OCI-LY7 (cell line): ENCODE measurements at regions not wholly inside any gene's neighbourhood (a gene's known extent, or its start where the extent isn't known, plus 50 kb on each side); places are given as distances from the start of the nearest gene placed in this dataset.

Experiments
- BruUV-seq: library from RNA; stranded (reverse); fragments of 400-500 nt; replicated peaks from 2 replicates; lab custom pipeline; 2021; lab: Mats Ljungman, UMichigan
- CTCF ChIA-PET: fragments of 300-600 bp; sonication (Branson Sonifier 250); formaldehyde crosslinking; loops from one replicate; lab custom pipeline; 2022; ENCODE audit warnings: antibody characterized with exemption; ENCODE audit not compliant: unreplicated experiment; lab: Charles Lee
- POLR2A ChIA-PET: fragments of 300-600 bp; sonication (Branson Sonifier 250); formaldehyde crosslinking; loops from one replicate; lab custom pipeline; 2022; ENCODE audit warnings: antibody characterized with exemption; lab: Charles Lee
- DNase-seq: peaks from one replicate; pipeline ENCODE4 v3.0.0-alpha.2; 2015; ENCODE audit warnings: low spot score
- H2AFZ ChIP-seq: fragments of 200-600 bp; sonication (generic), shearing (Covaris generic); 2 replicates; pipeline ENCODE4 v1.6.1; 2014; ENCODE audit warnings: mild to moderate bottlenecking, antibody characterized with exemption, low read length, moderate library complexity
- H3K27ac ChIP-seq: fragments of 200-600 bp; sonication (generic); 2 replicates; pipeline ENCODE4 v1.5.1; 2014; ENCODE audit warnings: mixed run types, low read depth, mild to moderate bottlenecking, moderate library complexity, low read length, inconsistent platforms; ENCODE audit not compliant: poor library complexity, severe bottlenecking
- H3K36me3 ChIP-seq: fragments of 200-600 bp; sonication (generic); 2 replicates; pipeline ENCODE4 v1.6.1; 2014; ENCODE audit warnings: mild to moderate bottlenecking, antibody characterized with exemption, low read length, moderate library complexity, mixed read lengths; ENCODE audit not compliant: insufficient read depth
- H3K4me1 ChIP-seq: fragments of 200-600 bp; sonication (generic); 2 replicates; pipeline ENCODE4 v1.5.1; 2014; ENCODE audit warnings: mild to moderate bottlenecking, low read length; ENCODE audit not compliant: insufficient read depth, poor library complexity, severe bottlenecking
- H3K4me2 ChIP-seq: fragments of 200-600 bp; sonication (generic); 2 replicates; pipeline ENCODE4 v1.6.1; 2014; ENCODE audit warnings: mild to moderate bottlenecking, low read length
- H3K4me3 ChIP-seq: fragments of 200-600 bp; sonication (generic); 2 replicates; pipeline ENCODE4 v1.5.1; 2014; ENCODE audit warnings: mild to moderate bottlenecking, low read depth, low read length; ENCODE audit not compliant: poor library complexity, severe bottlenecking
- H3K79me2 ChIP-seq: fragments of 200-600 bp; sonication (generic); 2 replicates; pipeline ENCODE4 v1.6.1; 2016; ENCODE audit warnings: low read depth, mild to moderate bottlenecking, low read length, moderate library complexity, mixed read lengths; ENCODE audit not compliant: insufficient read depth
- H3K9me2 ChIP-seq: fragments of 200-600 bp; sonication (generic); 2 replicates; pipeline ENCODE4 v1.6.1; 2016; ENCODE audit warnings: mild to moderate bottlenecking, low read length, mixed read lengths; ENCODE audit not compliant: insufficient read depth
- H3K9me3 ChIP-seq: fragments of 200-600 bp; sonication (generic); 2 replicates; pipeline ENCODE4 v1.6.1; 2014; ENCODE audit warnings: mild to moderate bottlenecking, mixed run types, low read length, mixed read lengths
- H4K20me1 ChIP-seq: fragments of 200-600 bp; sonication (generic); 2 replicates; pipeline ENCODE4 v1.6.1; 2014; ENCODE audit warnings: mild to moderate bottlenecking, antibody characterized with exemption, low read length, moderate library complexity, mixed read lengths; ENCODE audit not compliant: insufficient read depth
- CTCF ChIP-seq: fragments of 200-600 bp; sonication (generic); conservative IDR thresholded peaks from 2 replicates; pipeline ENCODE4 v1.5.1; 2014; ENCODE audit warnings: mild to moderate bottlenecking, antibody characterized with exemption, low read length, moderate library complexity, mixed read lengths
- EZH2phosphoT487 ChIP-seq: fragments of 200-600 bp; sonication (generic); IDR thresholded peaks from 2 replicates; pipeline ENCODE4 v1.6.1; 2018; ENCODE audit warnings: low read depth, borderline replicate concordance, mild to moderate bottlenecking, mixed run types, antibody characterized with exemption, low read length, moderate library complexity, mixed read lengths
- intact Hi-C: fragments of 100-400 bp; cut with micrococcal nuclease; formaldehyde crosslinking; loops from one replicate; pipeline ENCODE4 v1.10.0; 2022; ENCODE audit not compliant: unreplicated experiment

GRCh38 chr16:85477801-85478363 is 135.2 kb upstream of the GSE1 start:
- Histone ChIP-seq H3K4me1 (peaks cover 10% of the 10 kb centered on the region), H2AFZ (no peak overlapping the region), H3K4me2 (no peak overlapping the region), H3K9me3 (no peaks in the 10 kb centered on the region), H3K36me3 (no peaks in the 10 kb centered on the region), H4K20me1 (no peaks in the 10 kb centered on the region), H3K9me2 (no peaks in the 10 kb centered on the region), H3K4me3 (no peak overlapping the region), H3K79me2 (no peaks in the 10 kb centered on the region), H3K27ac (no peak overlapping the region)
- ChIA-PET POLR2A (no interaction called here), CTCF (interaction anchor here (0.6 to 1.6 kb wide), 2 partner anchors 30 to 168 kb away, joined by 3 to 4 read pairs; no protein-coding TSS in a partner anchor)
- BruUV-seq: no TSS peak
- DNase-seq: no peak
- TF ChIP-seq EZH2phosphoT487: no peak
- TF ChIP-seq CTCF: no peak
- intact Hi-C loops: no loop called here

GRCh38 chr16:85479972-85480726 is 133.0 kb upstream of the GSE1 start:
- peak overlapping the region; percentile 16 for H3K4me2 ChIP-seq
- no TSS peak for BruUV-seq
- CTCF ChIA-PET: interaction anchor here (0.5 to 1.5 kb wide), 4 partner anchors 8 to 258 kb away, joined by 3 to 4 read pairs (median 3); no protein-coding TSS in a partner anchor

More at GRCh38 chr16:85479972-85480726, 133.0 kb upstream of the GSE1 start:
- TF ChIP-seq CTCF (peak; percentile 78), EZH2phosphoT487 (no peak)
- H4K20me1 ChIP-seq: no peaks in the 10 kb centered on the region
- H3K36me3 ChIP-seq: no peaks in the 10 kb centered on the region
- no peaks in the 10 kb centered on the region for H3K9me3 ChIP-seq
- POLR2A ChIA-PET: no interaction called here
- no peak overlapping the region for H3K27ac ChIP-seq
- peaks cover 10% of the 10 kb centered on the region for H3K4me1 ChIP-seq
- no peaks in the 10 kb centered on the region for H3K9me2 ChIP-seq
- peak; percentile 76 for DNase-seq
- H2AFZ ChIP-seq: no peak overlapping the region
- intact Hi-C loops: loop anchor here (1.0 kb wide), 1 partner anchor 130 kb away; no protein-coding TSS in a partner anchor
- no peaks in the 10 kb centered on the region for H3K79me2 ChIP-seq
- no peak overlapping the region for H3K4me3 ChIP-seq
